Brain microvascular endothelial cell (primary cell): ENCODE measurements at regions not wholly inside any gene's neighbourhood (a gene's known extent, or its start where the extent isn't known, plus 50 kb on each side); places are given as distances from the start of the nearest gene placed in this dataset.

Experiments used
- DNase-seq: peaks from one replicate; pipeline ENCODE4 v3.0.0-alpha.2; 2020
- H3K27ac ChIP-seq: fragments of 250-450 bp; sonication (Bioruptor Pico); 2 replicates; pipeline ENCODE4 v1.5.1; 2020; ENCODE audit warnings: mild to moderate bottlenecking, moderate library complexity
- H3K27me3 ChIP-seq: fragments of 250-450 bp; sonication (Bioruptor Pico); replicated peaks from 2 replicates; pipeline ENCODE4 v1.5.1; 2020; ENCODE audit warnings: mild to moderate bottlenecking
- H3K36me3 ChIP-seq: fragments of 250-450 bp; sonication (Bioruptor Pico); replicated peaks from 2 replicates; pipeline ENCODE4 v1.5.1; 2020; ENCODE audit warnings: mild to moderate bottlenecking
- H3K4me3 ChIP-seq: 2 replicates; pipeline ENCODE4 v1.5.1; 2011; ENCODE audit warnings: low read depth, mild to moderate bottlenecking, control low read depth, low read length, moderate library complexity
- in situ Hi-C: cut with HindIII; loops from 2 replicates; pipeline ENCODE4 v1.10.0; 2017; ENCODE audit warnings: low sequenced_read_pairs, low pct_ligation_motif_present
- TF ChIP-seq, protein P1 (sequence below): IDR thresholded peaks from 2 replicates; pipeline ENCODE4 v1.5.1; 2011; ENCODE audit warnings: low read depth, mild to moderate bottlenecking, moderate library complexity, low read length, control low read depth, inconsistent platforms; ENCODE audit errors: missing control alignments

DNA sequence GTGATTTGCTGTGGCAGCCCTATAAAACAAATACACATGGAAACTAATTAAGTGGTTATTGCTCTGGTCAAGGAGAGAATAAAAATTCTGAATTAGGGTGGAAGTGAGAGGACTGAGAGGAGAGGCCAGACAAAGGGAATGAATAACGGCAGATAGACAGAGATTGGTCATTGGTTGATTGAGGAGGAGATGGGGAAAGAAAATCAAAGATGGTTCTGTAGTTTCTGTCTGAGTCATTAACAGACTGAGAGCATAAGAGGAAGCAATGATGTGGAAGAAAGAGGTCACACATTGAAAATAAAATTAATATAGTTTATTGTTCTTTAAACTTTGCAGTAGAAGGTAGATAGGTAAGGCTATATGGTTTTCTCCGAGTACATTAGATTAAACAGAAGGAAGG lies 469.8 kb downstream of the ACTL7B start:
- TF ChIP-seq, protein P1, sequence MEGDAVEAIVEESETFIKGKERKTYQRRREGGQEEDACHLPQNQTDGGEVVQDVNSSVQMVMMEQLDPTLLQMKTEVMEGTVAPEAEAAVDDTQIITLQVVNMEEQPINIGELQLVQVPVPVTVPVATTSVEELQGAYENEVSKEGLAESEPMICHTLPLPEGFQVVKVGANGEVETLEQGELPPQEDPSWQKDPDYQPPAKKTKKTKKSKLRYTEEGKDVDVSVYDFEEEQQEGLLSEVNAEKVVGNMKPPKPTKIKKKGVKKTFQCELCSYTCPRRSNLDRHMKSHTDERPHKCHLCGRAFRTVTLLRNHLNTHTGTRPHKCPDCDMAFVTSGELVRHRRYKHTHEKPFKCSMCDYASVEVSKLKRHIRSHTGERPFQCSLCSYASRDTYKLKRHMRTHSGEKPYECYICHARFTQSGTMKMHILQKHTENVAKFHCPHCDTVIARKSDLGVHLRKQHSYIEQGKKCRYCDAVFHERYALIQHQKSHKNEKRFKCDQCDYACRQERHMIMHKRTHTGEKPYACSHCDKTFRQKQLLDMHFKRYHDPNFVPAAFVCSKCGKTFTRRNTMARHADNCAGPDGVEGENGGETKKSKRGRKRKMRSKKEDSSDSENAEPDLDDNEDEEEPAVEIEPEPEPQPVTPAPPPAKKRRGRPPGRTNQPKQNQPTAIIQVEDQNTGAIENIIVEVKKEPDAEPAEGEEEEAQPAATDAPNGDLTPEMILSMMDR, result no peak
- Histone ChIP-seq H3K27ac (no peak overlapping the region), H3K27me3 (no peaks in the 10 kb centered on the region), H3K36me3 (no peaks in the 10 kb centered on the region), H3K4me3 (no peak overlapping the region)
- DNase-seq, result no peak
- in situ Hi-C loops, result no loop called here

DNA sequence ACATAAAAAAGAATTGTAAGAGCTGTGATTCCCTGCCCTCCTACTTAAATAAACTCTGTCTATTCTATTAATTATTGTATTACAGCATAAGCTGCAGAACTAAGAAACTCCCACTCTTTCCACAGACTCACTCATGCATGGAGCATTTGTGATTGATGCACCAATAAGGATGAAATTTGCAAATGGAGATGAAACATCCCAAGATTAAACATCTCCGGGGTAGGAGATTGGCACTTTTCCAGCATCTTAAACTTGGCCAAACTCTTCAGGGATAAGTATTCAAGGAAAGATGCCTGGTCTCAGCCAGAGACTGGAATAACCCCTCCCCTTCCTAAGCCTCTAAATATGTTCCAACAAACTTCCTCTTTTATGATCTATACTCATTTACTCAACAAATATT lies 472.0 kb downstream of the ACTL7B start:
- in situ Hi-C loops, result no loop called here

DNA sequence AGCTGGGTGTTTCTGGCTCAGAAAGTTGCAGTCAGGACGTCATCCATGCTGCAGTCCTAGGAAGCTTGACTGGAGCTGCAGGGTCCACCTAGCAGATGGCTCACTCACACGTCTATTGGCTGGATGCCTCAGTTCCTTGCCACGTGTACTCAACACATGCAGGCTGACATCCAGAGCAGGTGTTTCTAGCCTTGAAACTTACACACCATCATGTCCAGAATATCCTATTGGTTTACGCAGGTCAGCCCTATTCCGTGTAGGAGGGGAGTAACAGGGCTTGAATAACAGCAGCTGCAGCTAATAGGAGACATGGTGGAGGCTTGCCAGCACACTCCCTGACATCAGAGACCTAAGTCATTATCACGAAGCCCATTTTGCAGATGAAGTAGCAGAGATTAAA lies 473.5 kb downstream of the ACTL7B start:
- Histone ChIP-seq H3K36me3 (no peaks in the 10 kb centered on the region), H3K27me3 (no peaks in the 10 kb centered on the region), H3K27ac (no peak overlapping the region), H3K4me3 (no peak overlapping the region)
- TF ChIP-seq, protein P1, result no peak
- DNase-seq, result no peak
- in situ Hi-C loops, result no loop called here

More for the DNA sequence above, 472.0 kb downstream of the ACTL7B start:
- Histone ChIP-seq H3K36me3 (no peaks in the 10 kb centered on the region), H3K27ac (no peak overlapping the region), H3K27me3 (no peaks in the 10 kb centered on the region), H3K4me3 (no peak overlapping the region)
- TF ChIP-seq, protein P1, result no peak
- no peak for DNase-seq

DNA sequence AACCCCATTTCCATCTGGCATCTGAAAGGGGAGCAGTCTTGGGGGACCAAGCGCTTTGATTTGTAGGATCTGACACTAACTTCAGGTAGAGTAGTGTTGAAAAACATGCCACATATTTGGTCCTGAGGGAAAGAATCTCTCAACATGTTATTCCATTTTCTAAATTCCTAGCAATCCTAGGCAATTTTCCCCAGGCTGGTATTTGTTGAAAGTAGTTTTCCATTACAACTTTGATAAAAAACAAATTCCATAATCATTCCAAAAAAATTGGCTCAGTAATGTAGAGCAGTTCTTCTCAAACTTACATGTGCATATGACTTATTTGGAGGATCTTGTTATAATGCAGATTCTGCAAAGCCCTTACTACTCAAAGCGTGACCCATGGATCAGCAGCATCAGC lies 477.9 kb downstream of the ACTL7B start:
- no peak for DNase-seq
- Histone ChIP-seq H3K27me3 (no peaks in the 10 kb centered on the region), H3K27ac (no peak overlapping the region), H3K36me3 (no peaks in the 10 kb centered on the region), H3K4me3 (no peak overlapping the region)
- TF ChIP-seq, protein P1, result no peak
- in situ Hi-C loops, result no loop called here

GRCh38 chr9:108377382-108377781 lies 478.4 kb downstream of the ACTL7B start:
- Histone ChIP-seq H3K27ac (no peak overlapping the region), H3K4me3 (no peak overlapping the region), H3K27me3 (no peaks in the 10 kb centered on the region), H3K36me3 (no peaks in the 10 kb centered on the region)
- DNase-seq, result no peak
- in situ Hi-C loops, result no loop called here
- TF ChIP-seq, protein P1, result no peak

DNA sequence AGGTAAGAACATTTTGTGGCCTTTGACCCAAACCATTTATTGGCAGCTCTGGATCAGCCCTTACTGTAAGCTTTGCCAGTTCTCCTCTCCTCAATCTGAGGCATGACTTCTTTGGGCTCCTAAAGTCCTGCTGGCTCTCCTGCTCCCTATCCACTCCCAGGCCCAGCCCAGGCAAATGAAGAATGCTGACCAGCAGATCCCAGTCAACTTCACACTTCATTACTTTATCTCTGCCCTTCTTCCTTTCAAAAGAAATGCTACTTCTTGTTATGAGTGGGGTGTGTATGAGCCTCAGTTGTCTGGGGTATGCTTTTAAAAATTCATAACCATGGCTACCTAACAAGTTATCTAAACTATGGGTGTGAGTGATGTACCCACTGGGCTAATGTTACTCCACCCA lies 479.6 kb downstream of the ACTL7B start:
- in situ Hi-C loops, result no loop called here
- no peak for DNase-seq
- Histone ChIP-seq H3K36me3 (no peaks in the 10 kb centered on the region), H3K4me3 (no peak overlapping the region), H3K27me3 (no peaks in the 10 kb centered on the region), H3K27ac (no peak overlapping the region)
- TF ChIP-seq, protein P1, result no peak
